Limb (tissue), 2 donors: ENCODE measurements at regions not wholly inside any gene's neighbourhood (a gene's known extent, or its start where the extent isn't known, plus 50 kb on each side); places are given as distances from the start of the nearest gene placed in this dataset.
"Not testable (repeated sequence)": the region's sequence is repeated elsewhere in the genome, so short reads cannot be mapped to it uniquely, and the experiment has no call there.

Source experiments
- DNase-seq, 2 donors: peaks; one replicate each; pipeline ENCODE4 v3.0.0-alpha.2; 2016; ENCODE audit errors: extremely low spot score in 2 of 2

GRCh38 chr12:84154439-84154990 is 758.1 kb downstream of the SLC6A15 start:
- DNase-seq, result not testable (repeated sequence)

- no peak for DNase-seq
These were observed 762.4 kb downstream of the SLC6A15 start for GRCh38 chr12:84150201-84150600.

GRCh38 chr12:84148335-84148734 is 764.3 kb downstream of the SLC6A15 start:
- DNase-seq, result no peak

- DNase-seq, result no peak
These were observed 775.7 kb downstream of the SLC6A15 start for GRCh38 chr12:84136862-84137367.

- no peak for DNase-seq
These were observed 776.9 kb downstream of the SLC6A15 start for GRCh38 chr12:84135586-84136279.

GRCh38 chr12:84134797-84135366 is 777.7 kb downstream of the SLC6A15 start:
- no peak for DNase-seq

GRCh38 chr12:84131076-84131475 is 781.5 kb downstream of the SLC6A15 start:
- peak in 1 of 2 donors; percentile 30 for DNase-seq

- no peak for DNase-seq
These were observed 784.2 kb downstream of the SLC6A15 start for GRCh38 chr12:84128117-84128991.

GRCh38 chr12:84124211-84124610 is 788.4 kb downstream of the SLC6A15 start:
- DNase-seq, result no peak

GRCh38 chr12:84117190-84117589 is 795.4 kb downstream of the SLC6A15 start:
- no peak for DNase-seq

- no peak for DNase-seq
These were observed 798.9 kb downstream of the SLC6A15 start for GRCh38 chr12:84113666-84114065.

GRCh38 chr12:84103886-84104285 is 808.7 kb downstream of the SLC6A15 start:
- DNase-seq, result not testable (repeated sequence)

GRCh38 chr12:84101963-84102362 is 810.6 kb downstream of the SLC6A15 start:
- DNase-seq, result not testable (repeated sequence)

- not testable (repeated sequence) for DNase-seq
These were observed 813.0 kb downstream of the SLC6A15 start for GRCh38 chr12:84099591-84099990.

- DNase-seq, result no peak
These were observed 820.9 kb downstream of the SLC6A15 start for GRCh38 chr12:84091651-84092050.

GRCh38 chr12:84089356-84089755 is 823.2 kb downstream of the SLC6A15 start:
- no peak for DNase-seq

GRCh38 chr12:84085046-84085445 is 827.6 kb downstream of the SLC6A15 start:
- DNase-seq, result no peak

- no peak for DNase-seq
These were observed 833.0 kb downstream of the SLC6A15 start for GRCh38 chr12:84079626-84080025.

GRCh38 chr12:84077679-84078078 is 834.9 kb downstream of the SLC6A15 start:
- DNase-seq, result no peak

GRCh38 chr12:84075991-84076390 is 836.6 kb downstream of the SLC6A15 start:
- DNase-seq, result no peak

GRCh38 chr12:84073401-84073800 is 839.2 kb downstream of the SLC6A15 start:
- DNase-seq, result peak in 1 of 2 donors; percentile 16

- no peak for DNase-seq
These were observed 839.6 kb downstream of the SLC6A15 start for GRCh38 chr12:84072961-84073360.
